ENCODE measurements at regions not wholly inside any gene's neighbourhood (a gene's known extent, or its start where the extent isn't known, plus 50 kb on each side); places are given as distances from the start of the nearest gene placed in this dataset.

- TF ChIP-seq EP300 (IDR thresholded peaks at IDR 0.05) (no peak), CTCF (IDR thresholded peaks at IDR 0.05) (no peak)
These were observed 132.2 kb downstream of the NKX6-1 start for GRCh38 chr4:84366907-84367306.

Measured in tibial nerve (tissue), 4 donors.